NT2/D1 (cell line): ENCODE measurements at regions not wholly inside any gene's neighbourhood (a gene's known extent, or its start where the extent isn't known, plus 50 kb on each side); places are given as distances from the start of the nearest gene placed in this dataset.

Source experiments
- SUZ12 ChIP-seq: IDR thresholded peaks from 2 replicates; pipeline ENCODE4 v1.6.1; 2011; ENCODE audit not compliant: insufficient read length, insufficient read depth; ENCODE audit errors: extremely low read depth
- YY1 ChIP-seq: IDR thresholded peaks from 2 replicates; pipeline ENCODE4 v1.6.1; 2011; ENCODE audit not compliant: insufficient read length, insufficient read depth
- ZNF274 ChIP-seq: IDR thresholded peaks from 2 replicates; pipeline ENCODE4 v1.6.1; 2011; ENCODE audit warnings: mild to moderate bottlenecking, low read depth, low read length

DNA sequence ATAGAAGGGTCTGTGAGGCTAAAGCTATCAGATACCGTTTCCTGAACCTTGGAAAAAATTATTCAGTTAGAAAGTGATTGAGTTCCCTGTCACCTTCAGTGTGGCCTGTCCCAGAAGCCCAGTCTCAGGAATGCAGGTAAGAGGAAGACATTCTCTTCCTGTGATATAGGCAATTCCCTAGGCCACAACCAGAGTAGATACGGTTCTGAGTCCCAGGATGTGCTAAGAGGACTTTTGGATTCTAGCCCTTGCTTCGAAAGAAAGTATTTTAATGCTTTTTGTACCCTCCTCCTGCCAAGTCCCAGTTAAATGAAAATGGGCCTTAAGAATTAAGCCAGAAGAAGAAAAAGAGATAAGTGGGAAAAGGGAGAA is 313.5 kb upstream of the PLXNA2 start:
- TF ChIP-seq YY1 (no peak), ZNF274 (no peak), SUZ12 (no peak)
